ENCODE measurements at regions not wholly inside any gene's neighbourhood (a gene's known extent, or its start where the extent isn't known, plus 50 kb on each side); places are given as distances from the start of the nearest gene placed in this dataset.

DNA sequence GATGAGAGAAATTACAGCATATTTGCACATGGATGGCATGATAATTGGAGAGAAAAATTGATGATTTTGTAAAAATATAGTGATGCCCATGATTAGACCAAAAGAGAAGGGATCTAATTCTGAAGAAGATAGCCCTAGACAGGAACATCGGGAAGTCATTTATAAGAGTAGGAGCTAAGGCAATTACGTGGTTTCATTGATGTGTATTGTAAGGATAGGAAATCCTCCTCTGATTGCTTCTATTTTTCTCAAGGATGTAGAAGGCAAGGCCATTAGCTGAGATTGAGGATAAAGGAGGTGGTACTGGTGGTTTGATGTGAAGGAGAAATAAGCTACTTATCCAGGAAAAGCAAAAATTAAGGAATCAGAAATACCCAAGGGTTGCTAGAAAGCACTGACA lies 176.5 kb upstream of the SOX11 start:
- Histone ChIP-seq H3K27ac (no peak overlapping the region), H3K4me2 (no peak overlapping the region), H3K4me3 (no peak overlapping the region), H3K4me1 (no peaks in the 10 kb centered on the region), H3K9me3 (0 out of 3 replicates have a peak, but pooled peaks cover 1% of the 10 kb centered on the region)
- DNase-seq (ENCODE audit: low read depth in 1 of 2, low spot score in 1 of 2), result no peak
- TF ChIP-seq PHF8 (IDR thresholded peaks at IDR 0.05; ENCODE audit: borderline replicate concordance, low read depth) (no peak), HEYL (CRISPR knock-in tag; IDR thresholded peaks at IDR 0.05) (no peak), EHF (CRISPR knock-in tag; IDR thresholded peaks at IDR 0.05) (no peak), KDM1A (IDR thresholded peaks at IDR 0.05; ENCODE audit: low read depth) (no peak), NFE2L2 (conservative IDR thresholded peaks at IDR 0.05; ENCODE audit: low read length) (no peak), ZNF302 (CRISPR knock-in tag; IDR thresholded peaks at IDR 0.05) (no peak), ZFP36 (IDR thresholded peaks at IDR 0.05; ENCODE audit: borderline replicate concordance, partially characterized antibody) (no peak), MYC (IDR thresholded peaks at IDR 0.05; ENCODE audit: borderline replicate concordance, low read length) (no peak)
- TF ChIP-seq, protein P1, sequence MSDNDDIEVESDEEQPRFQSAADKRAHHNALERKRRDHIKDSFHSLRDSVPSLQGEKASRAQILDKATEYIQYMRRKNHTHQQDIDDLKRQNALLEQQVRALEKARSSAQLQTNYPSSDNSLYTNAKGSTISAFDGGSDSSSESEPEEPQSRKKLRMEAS (IDR thresholded peaks at IDR 0.05), result no peak
- WGBS (ENCODE audit: missing lambda C conversion rate), result 7% methylated on average over 2 of the region's 2 CpGs
- CTCF ChIA-PET, result no interaction called here
- POLR2A ChIA-PET, result no interaction called here
- ATAC-seq, result no peak
- no peak for FAIRE-seq

DNA sequence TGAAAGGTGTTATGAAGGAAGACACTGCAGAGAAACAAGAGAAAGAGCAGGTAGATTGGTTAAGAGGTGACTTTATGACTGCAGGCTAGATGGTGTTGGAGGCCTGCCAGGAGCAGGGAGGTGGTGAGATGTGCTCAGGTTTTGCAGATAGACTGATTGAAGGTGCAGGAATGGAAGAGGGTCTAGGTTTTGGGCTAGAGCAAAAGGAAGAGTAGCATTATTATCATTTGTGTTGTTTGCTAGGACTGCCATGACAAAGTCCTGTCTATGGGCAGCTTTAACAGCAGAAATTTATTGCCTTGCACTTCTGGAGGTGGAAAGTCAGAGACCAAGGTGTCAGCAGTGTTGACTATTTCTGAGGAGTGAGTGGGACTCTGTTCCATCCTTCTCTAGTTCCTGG lies 172.9 kb upstream of the SOX11 start:
- H3K27ac ChIP-seq, result no peak overlapping the region
- DNase-seq (ENCODE audit: low read depth in 1 of 2, low spot score in 1 of 2), result no peak
- no peaks in the 10 kb centered on the region for H3K4me1 ChIP-seq
- POLR2A ChIA-PET, result no interaction called here
- CTCF ChIA-PET, result no interaction called here
- no peak overlapping the region for H3K4me3 ChIP-seq
- TF ChIP-seq, protein P2, sequence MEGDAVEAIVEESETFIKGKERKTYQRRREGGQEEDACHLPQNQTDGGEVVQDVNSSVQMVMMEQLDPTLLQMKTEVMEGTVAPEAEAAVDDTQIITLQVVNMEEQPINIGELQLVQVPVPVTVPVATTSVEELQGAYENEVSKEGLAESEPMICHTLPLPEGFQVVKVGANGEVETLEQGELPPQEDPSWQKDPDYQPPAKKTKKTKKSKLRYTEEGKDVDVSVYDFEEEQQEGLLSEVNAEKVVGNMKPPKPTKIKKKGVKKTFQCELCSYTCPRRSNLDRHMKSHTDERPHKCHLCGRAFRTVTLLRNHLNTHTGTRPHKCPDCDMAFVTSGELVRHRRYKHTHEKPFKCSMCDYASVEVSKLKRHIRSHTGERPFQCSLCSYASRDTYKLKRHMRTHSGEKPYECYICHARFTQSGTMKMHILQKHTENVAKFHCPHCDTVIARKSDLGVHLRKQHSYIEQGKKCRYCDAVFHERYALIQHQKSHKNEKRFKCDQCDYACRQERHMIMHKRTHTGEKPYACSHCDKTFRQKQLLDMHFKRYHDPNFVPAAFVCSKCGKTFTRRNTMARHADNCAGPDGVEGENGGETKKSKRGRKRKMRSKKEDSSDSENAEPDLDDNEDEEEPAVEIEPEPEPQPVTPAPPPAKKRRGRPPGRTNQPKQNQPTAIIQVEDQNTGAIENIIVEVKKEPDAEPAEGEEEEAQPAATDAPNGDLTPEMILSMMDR (IDR thresholded peaks at IDR 0.05), result no peak
- TF ChIP-seq PHF8 (IDR thresholded peaks at IDR 0.05; ENCODE audit: borderline replicate concordance, low read depth), result no peak
- TF ChIP-seq MYC (IDR thresholded peaks at IDR 0.05; ENCODE audit: borderline replicate concordance, low read length), result no peak
- no peak for TF ChIP-seq BHLHE40 (IDR thresholded peaks at IDR 0.05; ENCODE audit: low read depth, low read length)
- TF ChIP-seq, protein P3, sequence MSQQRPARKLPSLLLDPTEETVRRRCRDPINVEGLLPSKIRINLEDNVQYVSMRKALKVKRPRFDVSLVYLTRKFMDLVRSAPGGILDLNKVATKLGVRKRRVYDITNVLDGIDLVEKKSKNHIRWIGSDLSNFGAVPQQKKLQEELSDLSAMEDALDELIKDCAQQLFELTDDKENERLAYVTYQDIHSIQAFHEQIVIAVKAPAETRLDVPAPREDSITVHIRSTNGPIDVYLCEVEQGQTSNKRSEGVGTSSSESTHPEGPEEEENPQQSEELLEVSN (IDR thresholded peaks at IDR 0.05; ENCODE audit: borderline replicate concordance, low read depth), result no peak
- TF ChIP-seq MAZ (IDR thresholded peaks at IDR 0.05; ENCODE audit: borderline replicate concordance, low read depth, low read length), result no peak
- TF ChIP-seq SMC3 (IDR thresholded peaks at IDR 0.05), result no peak
- TF ChIP-seq NFE2L2 (conservative IDR thresholded peaks at IDR 0.05; ENCODE audit: low read length), result no peak
- TF ChIP-seq, protein P4, sequence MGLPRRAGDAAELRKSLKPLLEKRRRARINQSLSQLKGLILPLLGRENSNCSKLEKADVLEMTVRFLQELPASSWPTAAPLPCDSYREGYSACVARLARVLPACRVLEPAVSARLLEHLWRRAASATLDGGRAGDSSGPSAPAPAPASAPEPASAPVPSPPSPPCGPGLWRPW (IDR thresholded peaks at IDR 0.05), result no peak
- no peak for TF ChIP-seq POLR2A (IDR thresholded peaks at IDR 0.05; ENCODE audit: low read length)
- no peak for TF ChIP-seq FOSL2 (IDR thresholded peaks at IDR 0.05)
- TF ChIP-seq FOSL2 (CRISPR knock-in tag; IDR thresholded peaks at IDR 0.05), result no peak
- no peak for TF ChIP-seq TP53 (CRISPR knock-in tag; IDR thresholded peaks at IDR 0.05)
- TF ChIP-seq MAFK (IDR thresholded peaks at IDR 0.05; ENCODE audit: partially characterized antibody), result no peak
- no peak for TF ChIP-seq NR3C1 (IDR thresholded peaks at IDR 0.05)
- TF ChIP-seq JUN (IDR thresholded peaks at IDR 0.05), result no peak
- no peak for TF ChIP-seq HOXA7 (CRISPR knock-in tag; IDR thresholded peaks at IDR 0.05)
- no peak overlapping the region for H3K4me2 ChIP-seq
- no peak for FAIRE-seq
- H3K9me3 ChIP-seq, result no peaks in the 10 kb centered on the region
- ATAC-seq, result no peak

DNA sequence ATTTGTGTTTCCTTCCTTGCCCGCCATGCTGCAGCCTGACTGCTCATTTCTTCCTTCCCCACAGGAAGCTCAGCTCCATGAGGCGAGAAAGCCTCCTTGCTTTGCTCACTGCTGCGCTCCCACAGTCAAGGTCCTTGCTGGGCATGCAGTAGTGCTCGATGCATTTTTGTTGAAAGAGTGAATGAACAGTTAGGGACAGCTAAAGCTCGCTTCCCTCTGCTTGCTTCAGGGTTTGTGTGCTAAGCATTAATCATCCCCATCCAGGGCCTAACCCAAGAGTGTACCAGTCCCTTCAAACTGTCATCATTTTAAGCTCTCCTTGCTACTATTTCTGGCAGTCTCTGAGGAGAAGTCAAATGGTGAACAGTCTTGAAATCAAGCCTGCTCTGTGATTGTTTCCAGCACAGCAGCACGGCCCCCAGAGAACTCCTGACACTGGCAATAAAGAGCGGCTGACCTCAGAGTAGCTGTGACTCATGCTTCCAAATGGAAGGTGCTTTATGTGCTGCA lies 171.7 kb upstream of the SOX11 start:
- DNase-seq (ENCODE audit: low read depth in 1 of 2, low spot score in 1 of 2), result no peak
- no peak for FAIRE-seq
- peak; percentile 22 to 66; a peak in 3 of 6 replicates for ATAC-seq
- Histone ChIP-seq H3K9me3 (no peaks in the 10 kb centered on the region), H3K27ac (no peak overlapping the region), H3K4me2 (peak overlapping the region; percentile 28; the same call in 1 of the 3 replicates), H3K4me1 (no peaks in the 10 kb centered on the region), H3K4me3 (no peak overlapping the region)
- ChIA-PET CTCF (no interaction called here), POLR2A (no interaction called here)
- WGBS (ENCODE audit: missing lambda C conversion rate), result 4% methylated on average over 7 of the region's 7 CpGs
- TF ChIP-seq, protein P3 (IDR thresholded peaks at IDR 0.05; ENCODE audit: borderline replicate concordance, low read depth), result no peak
- no peak for TF ChIP-seq ESRRA (IDR thresholded peaks at IDR 0.05; ENCODE audit: borderline replicate concordance, low read length)
- TF ChIP-seq, protein P2 (IDR thresholded peaks at IDR 0.05), result no peak
- TF ChIP-seq, protein P5, sequence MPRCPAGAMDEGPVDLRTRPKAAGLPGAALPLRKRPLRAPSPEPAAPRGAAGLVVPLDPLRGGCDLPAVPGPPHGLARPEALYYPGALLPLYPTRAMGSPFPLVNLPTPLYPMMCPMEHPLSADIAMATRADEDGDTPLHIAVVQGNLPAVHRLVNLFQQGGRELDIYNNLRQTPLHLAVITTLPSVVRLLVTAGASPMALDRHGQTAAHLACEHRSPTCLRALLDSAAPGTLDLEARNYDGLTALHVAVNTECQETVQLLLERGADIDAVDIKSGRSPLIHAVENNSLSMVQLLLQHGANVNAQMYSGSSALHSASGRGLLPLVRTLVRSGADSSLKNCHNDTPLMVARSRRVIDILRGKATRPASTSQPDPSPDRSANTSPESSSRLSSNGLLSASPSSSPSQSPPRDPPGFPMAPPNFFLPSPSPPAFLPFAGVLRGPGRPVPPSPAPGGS (IDR thresholded peaks at IDR 0.05), result no peak
- no peak for TF ChIP-seq MYC (IDR thresholded peaks at IDR 0.05; ENCODE audit: borderline replicate concordance, low read length)
- TF ChIP-seq RAD21 (conservative IDR thresholded peaks at IDR 0.05 in 1 of 2, IDR thresholded peaks at IDR 0.05 in 1 of 2), result no peak
- TF ChIP-seq HOXB5 (CRISPR knock-in tag; IDR thresholded peaks at IDR 0.05), result no peak
- no peak for TF ChIP-seq FOXS1 (CRISPR knock-in tag; IDR thresholded peaks at IDR 0.05)
- TF ChIP-seq, protein P1 (IDR thresholded peaks at IDR 0.05), result no peak
